ENCODE measurements at regions not wholly inside any gene's neighbourhood (a gene's known extent, or its start where the extent isn't known, plus 50 kb on each side); places are given as distances from the start of the nearest gene placed in this dataset.

DNA sequence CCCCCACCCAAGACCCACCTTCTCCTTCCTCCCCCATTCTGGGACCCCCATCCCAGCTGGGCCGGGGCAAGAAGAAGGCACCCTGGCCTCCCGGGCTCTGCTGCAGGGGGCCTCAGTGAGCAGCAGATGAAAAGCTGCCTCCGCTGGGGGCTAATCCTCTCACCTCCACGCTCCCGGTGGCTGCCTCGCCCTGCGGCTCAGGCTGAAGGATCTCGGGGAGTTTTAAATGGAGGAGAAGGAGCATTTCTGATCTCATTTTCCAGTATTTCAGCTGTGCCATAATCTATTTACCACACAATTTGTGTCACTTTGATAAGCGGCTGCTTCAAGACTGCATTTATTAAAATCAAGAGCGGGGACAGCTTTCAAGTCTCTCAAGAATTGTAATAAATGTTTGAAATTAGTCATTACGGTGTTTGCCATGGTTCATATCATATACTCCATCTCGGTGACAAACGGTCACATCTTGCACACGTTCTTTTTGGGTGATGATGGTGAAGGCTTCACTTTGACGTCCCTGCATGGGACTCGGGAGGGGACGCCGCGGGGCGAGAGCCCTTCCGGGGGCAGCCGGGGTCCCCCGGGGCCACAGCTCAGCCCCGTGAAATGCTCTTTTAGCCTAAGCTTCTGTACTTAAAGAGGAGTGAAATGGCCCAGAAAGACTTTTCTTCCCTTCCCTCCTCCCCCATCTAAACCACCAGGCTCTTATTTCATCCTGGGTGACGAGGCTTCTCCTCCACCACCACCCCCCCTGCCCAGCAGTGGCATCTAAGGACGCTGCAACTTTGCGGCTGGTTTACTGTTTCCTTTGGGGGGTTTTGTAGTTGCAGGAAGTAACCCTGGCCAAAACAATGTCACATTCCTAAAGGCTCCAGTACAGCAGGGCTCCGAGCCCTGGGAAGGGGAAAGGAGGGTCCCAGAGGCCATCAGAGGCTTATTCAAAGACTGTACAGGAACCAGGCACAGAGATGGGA is 313.1 kb upstream of the TNRC6C start:
- Histone ChIP-seq H3K4me3 (ENCODE audit: low read length) (no peak overlapping the region), H2AFZ (ENCODE audit: low read depth, low read length) (no peak overlapping the region), H3K27me3 (ENCODE audit: insufficient read depth, low read length) (peaks cover 3% of the 10 kb centered on the region), H3K4me1 (ENCODE audit: insufficient read depth, low read length) (no peaks in the 10 kb centered on the region), H3K9me3 (ENCODE audit: low read length) (peaks cover 5% of the 10 kb centered on the region), H3K36me3 (ENCODE audit: insufficient read depth, low read length) (no peaks in the 10 kb centered on the region)

DNA sequence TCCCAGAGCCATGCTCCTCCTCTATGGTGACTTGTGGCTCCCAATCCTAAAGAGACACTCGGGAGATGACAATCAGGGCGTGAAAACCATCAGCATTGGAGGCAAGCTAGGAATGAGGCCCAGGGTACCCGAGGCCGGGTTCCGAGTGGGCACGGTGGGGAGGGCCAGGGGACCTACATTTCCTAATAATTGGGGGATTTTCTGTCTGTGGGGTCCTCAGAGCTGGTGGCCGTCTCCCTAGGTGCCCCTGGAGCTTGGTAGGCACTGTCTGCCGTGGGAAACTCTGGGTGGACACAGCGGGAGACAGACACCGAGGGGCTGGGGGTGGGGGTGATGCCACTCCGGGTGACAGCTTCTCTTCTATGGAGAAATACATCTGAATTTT is 312.5 kb upstream of the TNRC6C start:
- Histone ChIP-seq H3K4me1 (ENCODE audit: insufficient read depth, low read length) (no peaks in the 10 kb centered on the region), H3K27me3 (ENCODE audit: insufficient read depth, low read length) (peaks cover 1% of the 10 kb centered on the region), H3K9me3 (ENCODE audit: low read length) (peaks cover 5% of the 10 kb centered on the region), H2AFZ (ENCODE audit: low read depth, low read length) (no peak overlapping the region), H3K36me3 (ENCODE audit: insufficient read depth, low read length) (no peaks in the 10 kb centered on the region), H3K4me3 (ENCODE audit: low read length) (no peak overlapping the region)

DNA sequence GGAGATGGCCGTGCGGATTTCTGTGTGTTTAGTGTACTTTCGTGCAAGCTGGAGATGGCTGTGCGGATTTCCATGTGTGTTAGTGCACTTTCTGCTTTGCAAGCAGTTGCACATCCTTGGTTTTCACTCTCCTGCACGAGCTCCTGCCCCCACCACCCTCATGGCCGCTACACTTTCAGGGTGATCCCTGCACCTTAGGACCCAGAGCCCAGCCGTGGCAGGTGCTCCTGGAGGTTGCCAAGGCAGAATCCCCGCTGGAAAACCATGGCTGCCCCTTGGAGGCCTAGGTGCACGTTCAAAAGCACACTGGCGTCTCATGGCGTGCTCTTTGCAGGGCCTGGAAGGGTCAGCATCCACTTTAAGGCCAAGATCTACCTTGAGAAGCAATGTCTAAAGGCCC is 311.0 kb upstream of the TNRC6C start:
- H3K9me3 ChIP-seq (ENCODE audit: low read length) = peaks cover 5% of the 10 kb centered on the region

DNA sequence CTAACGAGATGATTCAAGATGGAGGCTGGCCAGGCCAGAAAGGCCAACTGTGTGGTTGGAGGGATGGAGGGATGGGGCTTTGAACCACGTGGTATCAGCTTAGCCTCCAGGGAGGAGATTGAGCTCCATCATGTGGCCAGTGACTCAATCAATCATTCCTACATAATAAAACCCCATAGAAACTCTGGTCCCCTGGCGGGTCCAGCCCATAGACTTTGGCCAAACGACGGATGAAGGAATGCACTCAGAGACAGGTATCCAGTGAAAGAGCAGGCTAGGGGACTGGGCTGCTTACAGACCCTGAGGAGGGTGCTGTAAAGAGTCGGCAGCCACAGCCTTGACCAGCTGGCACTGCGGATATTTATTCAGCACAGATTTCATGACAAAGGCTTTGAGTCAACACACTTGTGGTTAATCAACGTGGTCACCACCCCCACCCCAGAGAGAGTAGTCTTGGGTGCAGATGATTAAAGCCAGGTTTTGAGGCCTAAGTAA is 308.7 kb upstream of the TNRC6C start:
- H3K9me3 ChIP-seq (ENCODE audit: low read length) = peaks cover 5% of the 10 kb centered on the region
- no peak overlapping the region for H3K4me3 ChIP-seq (ENCODE audit: low read length)
- H3K4me1 ChIP-seq (ENCODE audit: insufficient read depth, low read length) = no peaks in the 10 kb centered on the region
- H3K36me3 ChIP-seq (ENCODE audit: insufficient read depth, low read length) = no peaks in the 10 kb centered on the region
- H2AFZ ChIP-seq (ENCODE audit: low read depth, low read length) = no peak overlapping the region
- peaks cover 3% of the 10 kb centered on the region for H3K27me3 ChIP-seq (ENCODE audit: insufficient read depth, low read length)

More for the DNA sequence above, 311.0 kb upstream of the TNRC6C start:
- H2AFZ ChIP-seq (ENCODE audit: low read depth, low read length) = no peak overlapping the region
- no peaks in the 10 kb centered on the region for H3K36me3 ChIP-seq (ENCODE audit: insufficient read depth, low read length)
- H3K4me3 ChIP-seq (ENCODE audit: low read length) = no peak overlapping the region
- no peaks in the 10 kb centered on the region for H3K4me1 ChIP-seq (ENCODE audit: insufficient read depth, low read length)
- no peaks in the 10 kb centered on the region for H3K27me3 ChIP-seq (ENCODE audit: insufficient read depth, low read length)

DNA sequence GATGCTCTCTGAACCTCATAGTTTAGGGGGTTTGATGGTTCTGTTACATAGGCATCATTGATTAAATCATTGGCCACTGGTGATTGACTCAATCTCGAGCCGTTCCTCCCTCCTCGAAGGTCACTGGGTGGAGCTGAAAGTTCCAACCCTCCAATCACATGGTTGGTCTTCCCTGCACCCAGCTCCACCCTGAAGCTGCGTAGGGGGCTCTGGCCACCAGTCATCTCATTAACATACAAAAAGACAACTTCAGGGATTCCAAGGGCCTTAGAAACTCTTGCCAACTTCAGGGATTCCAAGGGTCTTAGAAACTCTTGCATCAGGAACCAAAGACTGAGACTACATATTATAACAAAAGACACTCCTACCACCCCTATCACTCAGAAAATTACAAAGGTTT is 306.5 kb upstream of the TNRC6C start:
- Histone ChIP-seq H3K27me3 (ENCODE audit: insufficient read depth, low read length) (peaks cover 11% of the 10 kb centered on the region), H2AFZ (ENCODE audit: low read depth, low read length) (no peak overlapping the region), H3K4me3 (ENCODE audit: low read length) (no peak overlapping the region), H3K36me3 (ENCODE audit: insufficient read depth, low read length) (no peaks in the 10 kb centered on the region), H3K4me1 (ENCODE audit: insufficient read depth, low read length) (no peaks in the 10 kb centered on the region), H3K9me3 (ENCODE audit: low read length) (peaks cover 5% of the 10 kb centered on the region)

DNA sequence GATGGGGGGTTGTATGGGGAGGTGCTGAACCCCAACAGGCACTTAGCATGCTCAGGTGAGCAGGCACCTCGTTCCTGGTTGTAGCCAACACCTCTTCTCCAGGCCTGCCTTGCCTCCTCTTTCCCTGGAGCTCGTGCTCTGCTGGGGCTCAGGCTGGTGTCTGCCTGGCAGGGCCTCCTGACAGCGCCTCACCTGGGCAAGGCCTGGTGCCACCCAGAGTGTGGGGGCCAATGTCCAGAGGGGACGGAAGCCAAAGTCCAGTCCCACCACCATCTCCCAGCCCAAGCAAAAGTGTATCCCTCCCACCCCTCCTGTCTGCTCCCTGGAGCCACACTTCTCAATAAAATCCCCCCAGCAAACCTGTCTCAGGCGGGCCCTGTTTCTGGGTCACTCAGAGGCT is 304.2 kb upstream of the TNRC6C start:
- no peaks in the 10 kb centered on the region for H3K4me1 ChIP-seq (ENCODE audit: insufficient read depth, low read length)
- peaks cover 11% of the 10 kb centered on the region for H3K27me3 ChIP-seq (ENCODE audit: insufficient read depth, low read length)
- H3K9me3 ChIP-seq (ENCODE audit: low read length) = no peaks in the 10 kb centered on the region
- H3K4me3 ChIP-seq (ENCODE audit: low read length) = no peak overlapping the region
- H2AFZ ChIP-seq (ENCODE audit: low read depth, low read length) = no peak overlapping the region
- H3K36me3 ChIP-seq (ENCODE audit: insufficient read depth, low read length) = no peaks in the 10 kb centered on the region

DNA sequence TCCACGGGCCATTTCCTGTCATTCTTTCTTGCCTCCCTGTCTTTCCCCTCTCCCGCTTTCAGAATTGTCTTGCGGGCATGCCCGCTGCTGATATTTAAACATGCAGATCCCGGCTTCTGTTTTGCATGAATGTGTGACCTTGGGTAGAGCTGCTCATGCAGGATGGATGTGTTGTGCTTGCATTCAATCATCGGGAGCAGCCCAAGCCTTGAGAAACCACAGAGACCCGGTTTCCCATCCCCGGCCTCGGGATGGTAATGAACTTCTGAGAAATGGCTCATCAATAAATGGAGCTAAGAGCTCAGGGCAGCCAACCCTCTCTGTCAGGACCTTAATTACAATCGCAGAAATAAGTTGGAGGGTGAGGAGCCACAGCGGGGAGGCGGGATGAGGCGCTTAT is 303.7 kb upstream of the TNRC6C start:
- no peak overlapping the region for H3K4me3 ChIP-seq (ENCODE audit: low read length)
- H3K36me3 ChIP-seq (ENCODE audit: insufficient read depth, low read length) = no peaks in the 10 kb centered on the region
- H3K27me3 ChIP-seq (ENCODE audit: insufficient read depth, low read length) = peaks cover 11% of the 10 kb centered on the region
- no peaks in the 10 kb centered on the region for H3K4me1 ChIP-seq (ENCODE audit: insufficient read depth, low read length)
- no peaks in the 10 kb centered on the region for H3K9me3 ChIP-seq (ENCODE audit: low read length)
- H2AFZ ChIP-seq (ENCODE audit: low read depth, low read length) = no peak overlapping the region

DNA sequence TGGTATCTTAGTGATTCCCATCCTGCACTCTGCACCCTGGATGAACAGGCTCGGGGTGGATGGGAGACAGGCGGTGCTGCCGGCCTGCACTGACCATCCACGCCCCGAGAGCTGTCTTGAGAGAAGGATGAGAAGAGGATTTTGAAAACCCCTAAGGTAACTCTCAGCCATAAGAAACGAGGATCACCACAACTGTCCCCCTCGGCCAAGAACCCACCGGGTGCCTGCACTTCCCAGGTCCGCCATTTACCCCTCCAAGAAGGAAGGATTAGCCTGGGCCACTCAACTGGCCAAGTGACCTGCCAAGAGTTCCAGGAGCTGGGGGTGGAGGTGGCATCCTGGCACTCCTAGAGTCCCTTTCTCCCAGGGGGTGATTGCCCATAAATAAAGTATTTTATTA is 302.4 kb upstream of the TNRC6C start:
- H3K4me1 ChIP-seq (ENCODE audit: insufficient read depth, low read length) = no peaks in the 10 kb centered on the region
- no peak overlapping the region for H2AFZ ChIP-seq (ENCODE audit: low read depth, low read length)
- peaks cover 11% of the 10 kb centered on the region for H3K27me3 ChIP-seq (ENCODE audit: insufficient read depth, low read length)
- H3K4me3 ChIP-seq (ENCODE audit: low read length) = no peak overlapping the region
- H3K9me3 ChIP-seq (ENCODE audit: low read length) = no peaks in the 10 kb centered on the region
- no peaks in the 10 kb centered on the region for H3K36me3 ChIP-seq (ENCODE audit: insufficient read depth, low read length)

DNA sequence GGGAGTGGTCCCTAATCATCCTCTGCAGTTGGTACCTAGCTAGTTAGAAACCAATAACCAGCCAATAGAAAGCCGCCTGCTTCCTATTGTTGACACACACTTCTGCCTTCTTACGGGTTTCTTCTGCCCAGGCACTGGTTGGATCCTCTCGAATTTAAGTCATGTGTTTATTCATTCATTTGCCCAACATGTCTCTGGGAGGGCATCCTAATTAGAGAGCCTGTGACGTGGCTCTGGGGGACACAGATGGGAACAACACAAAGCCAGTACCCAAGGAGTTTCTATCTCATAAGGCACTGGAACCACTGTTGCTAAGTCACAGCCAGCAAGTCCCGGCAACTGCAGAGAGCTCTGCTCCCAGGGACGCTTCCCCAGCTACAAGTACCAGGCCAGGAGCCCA is 300.7 kb upstream of the TNRC6C start:
- no peak overlapping the region for H3K4me3 ChIP-seq (ENCODE audit: low read length)
- no peaks in the 10 kb centered on the region for H3K36me3 ChIP-seq (ENCODE audit: insufficient read depth, low read length)
- H2AFZ ChIP-seq (ENCODE audit: low read depth, low read length) = no peak overlapping the region
- no peaks in the 10 kb centered on the region for H3K9me3 ChIP-seq (ENCODE audit: low read length)
- H3K27me3 ChIP-seq (ENCODE audit: insufficient read depth, low read length) = peaks cover 11% of the 10 kb centered on the region
- H3K4me1 ChIP-seq (ENCODE audit: insufficient read depth, low read length) = no peaks in the 10 kb centered on the region

DNA sequence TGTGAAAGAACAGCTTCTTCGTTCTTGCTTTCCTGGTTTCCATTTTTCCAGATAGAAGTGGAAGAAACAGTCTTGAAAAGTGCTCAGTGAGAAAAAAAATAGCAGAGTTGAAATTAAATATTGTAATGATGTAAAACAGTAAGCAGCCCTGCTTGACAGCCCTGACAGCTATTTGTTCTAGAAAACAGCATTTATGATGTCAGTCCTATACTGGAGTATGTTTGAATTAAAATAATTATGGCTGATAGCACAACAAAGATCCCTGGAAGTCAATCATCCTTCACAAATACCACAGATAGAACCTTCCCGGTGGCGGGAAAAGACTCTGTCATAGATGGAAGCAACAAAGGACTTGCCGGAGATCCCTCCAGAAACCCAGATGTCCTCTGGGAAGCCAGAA is 298.0 kb upstream of the TNRC6C start:
- H3K4me3 ChIP-seq (ENCODE audit: low read length) = no peak overlapping the region
- H3K4me1 ChIP-seq (ENCODE audit: insufficient read depth, low read length) = no peaks in the 10 kb centered on the region
- no peak overlapping the region for H2AFZ ChIP-seq (ENCODE audit: low read depth, low read length)
- H3K27me3 ChIP-seq (ENCODE audit: insufficient read depth, low read length) = peaks cover 3% of the 10 kb centered on the region
- H3K36me3 ChIP-seq (ENCODE audit: insufficient read depth, low read length) = no peaks in the 10 kb centered on the region
- H3K9me3 ChIP-seq (ENCODE audit: low read length) = no peaks in the 10 kb centered on the region

DNA sequence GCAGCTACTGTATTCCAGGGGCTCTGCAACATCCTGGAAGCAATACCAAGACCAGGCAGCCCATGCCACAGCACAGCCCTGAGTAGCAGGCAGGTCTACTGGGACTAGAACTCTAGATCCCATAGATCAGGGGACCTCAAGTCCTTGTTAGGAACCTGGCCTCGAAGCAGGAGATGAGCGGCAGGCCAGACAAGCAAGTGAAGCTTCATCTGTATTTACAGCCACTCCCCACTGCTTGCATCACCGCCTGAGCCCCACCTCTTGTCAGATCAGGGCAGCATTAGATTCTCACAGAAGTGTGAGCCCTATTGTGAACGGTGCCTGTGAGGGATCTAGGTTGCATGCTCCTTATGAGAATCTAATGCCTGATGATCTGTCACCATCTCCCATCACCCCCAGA is 295.7 kb upstream of the TNRC6C start:
- Histone ChIP-seq H3K27me3 (ENCODE audit: insufficient read depth, low read length) (no peaks in the 10 kb centered on the region), H2AFZ (ENCODE audit: low read depth, low read length) (no peak overlapping the region), H3K9me3 (ENCODE audit: low read length) (no peaks in the 10 kb centered on the region), H3K4me1 (ENCODE audit: insufficient read depth, low read length) (no peaks in the 10 kb centered on the region), H3K4me3 (ENCODE audit: low read length) (no peak overlapping the region), H3K36me3 (ENCODE audit: insufficient read depth, low read length) (no peaks in the 10 kb centered on the region)

DNA sequence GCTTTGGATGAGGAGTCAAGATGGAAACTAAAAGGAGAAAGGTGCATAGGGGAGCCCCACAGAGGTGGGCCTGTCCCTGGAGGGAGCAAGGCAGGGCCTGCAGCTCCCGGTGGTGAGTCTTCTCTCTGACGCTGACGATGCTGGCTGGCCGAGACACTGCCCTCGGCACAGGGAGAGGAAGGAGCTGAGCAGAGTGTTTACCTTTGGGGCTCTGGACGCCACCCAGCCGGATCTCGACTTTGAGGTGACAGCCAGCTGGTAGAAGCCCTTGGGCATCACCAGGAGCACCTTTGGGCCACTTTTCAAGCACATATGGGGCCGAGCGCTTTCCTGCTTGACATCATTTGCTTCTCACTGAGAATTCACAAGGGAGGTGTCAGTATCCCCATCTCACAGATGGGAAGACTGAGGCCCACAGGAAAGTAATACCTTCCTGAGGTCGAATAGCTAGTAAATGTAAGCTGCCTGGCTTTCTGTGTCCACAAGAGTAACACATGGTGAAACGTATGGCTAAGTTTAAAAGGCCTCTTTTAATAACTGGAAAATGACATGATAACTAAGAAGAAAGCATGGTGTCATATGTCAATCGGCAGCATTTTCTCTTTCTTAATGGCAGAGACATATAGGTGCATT is 294.3 kb upstream of the TNRC6C start:
- H3K27me3 ChIP-seq (ENCODE audit: insufficient read depth, low read length) = no peaks in the 10 kb centered on the region
- H2AFZ ChIP-seq (ENCODE audit: low read depth, low read length) = no peak overlapping the region
- no peaks in the 10 kb centered on the region for H3K9me3 ChIP-seq (ENCODE audit: low read length)
- H3K4me3 ChIP-seq (ENCODE audit: low read length) = no peak overlapping the region
- H3K4me1 ChIP-seq (ENCODE audit: insufficient read depth, low read length) = no peaks in the 10 kb centered on the region
- no peaks in the 10 kb centered on the region for H3K36me3 ChIP-seq (ENCODE audit: insufficient read depth, low read length)

DNA sequence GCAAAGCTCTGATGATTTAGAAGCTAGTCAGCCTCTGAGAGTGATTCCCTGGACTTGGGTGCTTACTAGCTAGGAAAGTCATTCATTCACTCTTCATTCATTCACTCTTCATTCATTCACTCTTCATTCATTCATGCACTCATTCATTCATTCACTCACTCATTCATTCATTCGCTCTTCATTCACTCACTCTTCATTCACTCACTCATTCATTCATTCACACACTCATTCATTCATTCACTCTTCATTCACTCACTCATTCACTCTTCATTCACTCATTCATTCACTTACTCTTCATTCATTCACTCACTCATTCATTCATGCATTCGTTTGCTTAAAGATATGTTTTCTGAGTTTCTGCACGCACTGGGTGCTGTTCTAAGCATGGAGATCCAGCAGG is 292.7 kb upstream of the TNRC6C start:
- no peaks in the 10 kb centered on the region for H3K4me1 ChIP-seq (ENCODE audit: insufficient read depth, low read length)
- no peaks in the 10 kb centered on the region for H3K27me3 ChIP-seq (ENCODE audit: insufficient read depth, low read length)
- H2AFZ ChIP-seq (ENCODE audit: low read depth, low read length) = no peak overlapping the region
- no peaks in the 10 kb centered on the region for H3K36me3 ChIP-seq (ENCODE audit: insufficient read depth, low read length)
- no peaks in the 10 kb centered on the region for H3K9me3 ChIP-seq (ENCODE audit: low read length)
- H3K4me3 ChIP-seq (ENCODE audit: low read length) = no peak overlapping the region

Measured in neuron (in vitro differentiated cells).